ENCODE measurements at regions not wholly inside any gene's neighbourhood (a gene's known extent, or its start where the extent isn't known, plus 50 kb on each side); places are given as distances from the start of the nearest gene placed in this dataset.

- no peak for DNase-seq (ENCODE audit: low read depth)
Observed at GRCh38 chr4:164410401-164410800, 343.5 kb upstream of the SMIM31 start.

DNA sequence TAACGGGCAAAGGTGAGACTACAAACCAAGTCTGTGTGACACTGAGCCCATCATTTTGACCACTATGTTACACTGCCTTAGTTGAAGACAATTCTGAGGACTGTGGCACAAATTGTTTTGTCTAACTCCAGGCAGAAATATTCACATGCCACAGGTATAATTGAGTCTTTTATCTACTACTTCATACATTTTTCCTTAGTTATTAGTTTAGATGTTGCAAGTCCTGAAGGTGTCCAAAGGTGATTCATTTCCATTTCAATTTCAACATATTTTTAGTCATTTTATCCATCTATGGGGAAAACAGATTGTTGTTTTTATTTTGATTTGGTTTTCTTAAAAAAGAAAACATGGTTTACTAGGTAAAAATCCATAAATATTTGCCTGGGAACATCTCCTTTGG lies 341.7 kb upstream of the SMIM31 start:
- DNase-seq (ENCODE audit: low read depth), result no peak

- DNase-seq (ENCODE audit: low read depth), result no peak
Observed at GRCh38 chr4:164413743-164414142, 340.2 kb upstream of the SMIM31 start.

GRCh38 chr4:164423819-164424218 lies 330.1 kb upstream of the SMIM31 start:
- no peak for DNase-seq (ENCODE audit: low read depth)

DNA sequence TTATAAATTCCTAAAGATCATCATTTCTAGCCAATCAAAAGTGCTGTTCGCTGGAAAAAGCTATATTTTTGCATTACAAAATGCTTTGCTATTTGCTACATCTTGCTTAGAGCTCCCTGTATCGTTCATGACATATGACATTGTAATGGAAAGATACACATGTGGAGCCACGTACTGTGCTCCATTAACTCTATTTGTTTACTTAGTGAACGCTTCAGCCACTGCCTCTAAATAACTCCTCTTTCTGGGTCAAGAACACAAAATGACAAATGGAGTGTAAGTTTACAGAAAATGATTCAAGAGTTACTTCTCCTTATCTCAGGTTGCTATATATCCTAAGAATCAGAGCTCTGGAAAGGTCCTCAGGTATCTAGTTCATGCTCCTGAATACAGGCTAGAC lies 329.1 kb upstream of the SMIM31 start:
- DNase-seq (ENCODE audit: low read depth), result no peak

DNA sequence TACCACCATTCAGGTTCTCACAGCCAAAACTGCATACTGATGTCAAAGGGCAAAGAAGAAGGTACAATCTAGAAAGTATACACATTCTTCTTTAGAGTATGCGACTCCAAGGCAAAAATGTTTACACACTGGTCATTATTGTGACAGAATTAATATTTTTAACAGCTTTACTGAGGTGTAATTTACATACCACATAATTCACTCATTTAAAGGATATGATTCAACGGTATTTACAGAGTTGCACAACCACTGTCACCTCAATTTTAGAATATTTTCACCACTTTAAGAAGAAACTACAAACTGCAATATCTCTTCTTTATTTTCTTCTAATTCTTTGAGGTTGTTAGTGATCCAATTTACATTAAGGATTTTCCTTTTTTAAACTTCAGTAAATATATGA lies 325.4 kb upstream of the SMIM31 start:
- DNase-seq (ENCODE audit: low read depth), result no peak

DNA sequence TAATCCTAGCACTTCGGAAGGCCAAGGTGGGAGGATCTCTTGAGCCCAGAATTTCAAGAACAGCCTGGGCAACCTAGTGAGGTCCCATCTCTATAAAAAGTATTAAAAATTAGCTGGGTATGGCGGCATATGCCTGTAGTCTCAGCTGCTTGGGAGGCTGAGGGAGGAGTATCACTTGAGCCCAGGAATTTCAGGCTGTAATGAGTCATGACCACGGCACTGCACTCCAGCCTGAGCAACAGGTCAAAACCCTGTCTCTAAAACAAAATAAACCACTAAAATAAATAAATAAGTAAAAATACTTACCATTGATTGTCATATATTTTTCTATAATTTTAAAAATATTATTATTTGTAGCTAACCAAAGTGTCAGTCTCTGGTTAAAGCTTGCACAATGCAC lies 315.6 kb upstream of the SMIM31 start:
- DNase-seq (ENCODE audit: low read depth), result no peak

DNA sequence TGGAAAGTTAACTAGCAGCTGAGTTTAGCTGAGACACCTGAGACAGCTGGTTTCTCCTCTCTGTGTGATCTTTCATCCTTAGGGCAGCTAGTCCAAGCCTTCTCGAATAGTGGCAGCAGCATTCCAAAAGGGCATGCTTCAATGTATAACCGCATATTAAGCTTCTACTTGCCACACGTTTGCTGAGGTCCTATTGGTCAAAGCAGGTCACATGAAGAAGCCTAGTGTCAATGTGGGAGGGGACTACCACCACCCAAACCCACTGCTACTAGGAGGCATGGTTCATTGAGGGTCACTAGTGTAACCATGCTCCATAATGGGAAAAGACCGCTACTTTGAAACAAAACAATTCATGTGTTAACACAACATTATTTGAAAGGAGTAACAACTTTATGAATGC lies 314.9 kb upstream of the SMIM31 start:
- no peak for DNase-seq (ENCODE audit: low read depth)

DNA sequence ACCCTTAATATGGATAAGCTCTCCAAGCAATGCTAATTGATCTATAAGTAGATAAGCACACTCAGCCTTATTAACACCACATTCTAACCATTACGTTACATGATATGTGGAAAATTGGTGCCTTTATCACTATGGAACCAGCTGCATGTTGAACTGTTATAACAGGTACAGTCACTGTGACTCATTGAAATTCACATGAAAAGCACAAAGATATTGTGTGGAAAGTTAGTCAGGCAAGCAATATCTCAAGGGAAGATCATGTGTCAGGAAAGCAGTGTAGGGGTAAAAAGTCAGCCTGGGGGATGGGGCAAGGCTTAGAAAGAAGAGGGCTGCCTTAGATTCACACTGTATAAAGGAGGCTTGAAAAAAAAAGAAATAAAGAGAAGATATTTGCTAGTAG lies 313.7 kb upstream of the SMIM31 start:
- no peak for DNase-seq (ENCODE audit: low read depth)

GRCh38 chr4:164441109-164441508 lies 312.8 kb upstream of the SMIM31 start:
- no peak for DNase-seq (ENCODE audit: low read depth)

DNA sequence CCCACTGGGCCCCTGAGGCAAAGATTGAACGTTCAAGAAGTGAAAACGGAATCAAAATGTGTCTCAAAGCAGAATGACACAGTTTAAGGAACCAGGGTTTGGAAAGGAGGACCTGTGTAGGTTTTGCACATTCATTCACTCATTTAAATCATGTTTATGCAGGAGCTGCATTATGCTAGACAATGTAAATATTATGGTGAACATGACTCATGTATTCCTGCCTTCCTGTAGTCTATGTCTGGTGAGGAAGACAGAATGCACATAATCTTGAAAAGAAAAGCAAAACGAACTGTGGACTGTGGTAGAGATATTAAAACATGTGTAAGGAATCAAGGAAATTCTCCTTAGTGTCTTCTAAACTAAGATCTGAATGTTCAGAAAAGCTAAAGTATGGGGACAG lies 311.8 kb upstream of the SMIM31 start:
- no peak for DNase-seq (ENCODE audit: low read depth)

- no peak for DNase-seq (ENCODE audit: low read depth)
Observed at GRCh38 chr4:164446516-164446915, 307.4 kb upstream of the SMIM31 start.

GRCh38 chr4:164461901-164462300 lies 292.0 kb upstream of the SMIM31 start:
- DNase-seq (ENCODE audit: low read depth), result no peak

DNA sequence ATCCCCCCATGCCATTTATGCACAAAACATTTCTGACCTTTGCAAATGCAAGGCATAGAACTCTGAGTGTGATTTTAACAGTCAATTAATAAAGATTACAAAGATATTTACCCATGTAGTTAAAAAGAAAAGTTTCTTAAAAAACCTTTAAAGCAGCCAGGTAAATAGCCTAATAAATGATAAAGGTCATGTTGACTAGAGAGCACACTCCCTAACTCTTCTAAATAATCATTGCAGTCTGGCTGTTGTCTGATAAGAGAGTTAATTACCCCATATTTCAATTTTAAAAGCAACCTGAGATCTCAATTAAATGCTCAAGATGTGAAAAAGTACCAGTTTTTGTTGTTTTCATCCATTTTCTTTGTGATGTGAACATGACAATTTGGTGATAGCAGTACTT lies 291.5 kb upstream of the SMIM31 start:
- DNase-seq (ENCODE audit: low read depth), result no peak

DNA sequence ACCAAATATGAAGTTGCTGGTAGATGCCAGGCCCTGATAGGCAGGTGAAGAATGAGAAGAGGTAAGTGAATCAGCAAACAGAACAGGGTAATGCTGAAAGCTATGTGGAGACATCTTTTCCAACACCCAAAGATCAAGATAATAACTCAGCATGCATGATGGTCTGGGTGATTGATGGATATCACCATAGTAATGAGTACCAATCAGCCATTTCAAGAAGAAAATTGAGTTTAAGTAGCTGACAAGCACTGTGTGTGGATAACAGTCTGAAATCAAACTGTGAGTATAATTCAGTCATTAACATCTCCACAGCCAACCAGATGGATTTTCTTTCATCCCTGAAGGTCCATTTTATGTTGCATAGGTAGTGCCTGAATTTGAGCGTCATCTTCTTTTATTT lies 289.6 kb upstream of the SMIM31 start:
- DNase-seq (ENCODE audit: low read depth), result no peak

- DNase-seq (ENCODE audit: low read depth), result no peak
Observed at GRCh38 chr4:164467493-164467892, 286.4 kb upstream of the SMIM31 start.

GRCh38 chr4:164481306-164482091 lies 272.4 kb upstream of the SMIM31 start:
- no peak for DNase-seq (ENCODE audit: low read depth)

- no peak for DNase-seq (ENCODE audit: low read depth)
Observed at GRCh38 chr4:164482092-164482404, 271.9 kb upstream of the SMIM31 start.

DNA sequence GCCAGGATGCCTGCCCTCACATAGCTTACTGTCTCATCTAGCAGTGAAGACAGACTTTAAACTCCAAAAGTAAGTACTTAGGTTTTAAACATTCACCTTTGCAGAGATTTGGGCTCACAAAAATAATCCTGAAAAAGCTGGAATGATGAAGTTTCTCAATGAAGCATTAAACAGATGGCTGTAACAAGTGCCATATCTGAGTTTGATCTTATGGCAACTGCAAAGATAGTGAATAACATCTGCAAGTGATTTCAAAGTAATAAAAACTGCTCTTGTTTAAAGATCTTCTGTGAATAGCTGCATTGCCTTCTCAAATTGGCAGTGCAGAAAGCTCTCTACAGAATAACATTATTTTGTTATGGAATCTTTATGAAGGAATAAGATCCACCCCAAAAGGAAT lies 271.2 kb upstream of the SMIM31 start:
- DNase-seq (ENCODE audit: low read depth), result no peak

GRCh38 chr4:164483711-164484110 lies 270.2 kb upstream of the SMIM31 start:
- no peak for DNase-seq (ENCODE audit: low read depth)

DNA sequence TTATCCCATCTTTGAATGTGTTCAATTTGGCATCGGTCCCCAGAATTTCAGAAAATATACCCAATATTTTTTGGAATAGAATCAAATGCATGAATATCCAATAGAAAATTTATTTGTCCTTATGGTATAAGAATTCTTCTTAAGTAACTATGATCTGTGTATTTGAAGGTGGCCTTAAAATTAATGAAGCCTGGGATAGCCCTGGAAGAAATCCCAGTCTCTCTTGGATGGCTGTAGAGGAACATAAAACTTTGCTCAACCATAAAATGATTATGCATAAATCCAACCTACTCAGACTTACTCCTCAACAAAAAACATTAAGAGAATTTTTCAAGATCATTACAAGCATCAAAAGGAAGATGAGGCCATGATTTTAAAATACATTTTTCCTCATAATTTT lies 269.4 kb upstream of the SMIM31 start:
- no peak for DNase-seq (ENCODE audit: low read depth)

DNA sequence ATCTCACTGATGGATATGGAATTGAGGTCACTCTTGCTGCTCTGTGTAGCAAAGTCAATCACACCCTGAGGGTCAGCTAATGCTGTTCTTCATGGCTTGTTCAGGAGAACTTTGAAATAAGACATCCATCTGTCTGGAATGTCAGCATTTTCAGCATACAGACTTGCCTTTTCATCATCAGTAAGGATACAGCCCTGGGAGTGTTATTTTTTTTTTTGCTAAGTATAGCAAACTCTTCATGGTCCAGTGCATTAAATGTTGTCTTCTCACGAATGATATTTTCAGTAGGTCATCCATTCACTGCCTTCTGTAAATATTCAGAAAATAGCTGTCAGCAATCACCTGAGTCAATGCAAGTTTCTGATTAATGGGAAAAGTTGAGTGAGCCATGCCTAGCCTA lies 268.8 kb upstream of the SMIM31 start:
- DNase-seq (ENCODE audit: low read depth), result no peak

DNA sequence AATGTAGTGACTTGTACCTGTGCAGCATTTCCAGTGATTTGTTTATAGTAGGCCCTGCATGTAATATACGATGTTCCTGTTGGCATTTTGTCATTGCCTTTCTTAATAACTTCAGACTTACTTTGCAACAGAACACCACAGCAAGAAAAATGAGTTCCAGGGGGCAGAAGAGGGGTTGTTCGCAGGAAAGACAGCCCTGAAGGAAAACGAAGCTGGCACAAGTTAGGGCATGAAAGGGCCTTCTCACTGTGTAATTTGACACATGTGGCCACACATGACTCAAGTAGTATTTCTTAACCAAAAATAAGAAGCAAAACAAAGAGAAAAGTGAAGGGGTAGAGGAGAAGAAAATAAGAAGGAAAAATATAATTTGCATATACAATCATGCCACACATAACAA lies 265.8 kb upstream of the SMIM31 start:
- no peak for DNase-seq (ENCODE audit: low read depth)

- DNase-seq (ENCODE audit: low read depth), result no peak
Observed at GRCh38 chr4:164501074-164501473, 252.9 kb upstream of the SMIM31 start.

DNA sequence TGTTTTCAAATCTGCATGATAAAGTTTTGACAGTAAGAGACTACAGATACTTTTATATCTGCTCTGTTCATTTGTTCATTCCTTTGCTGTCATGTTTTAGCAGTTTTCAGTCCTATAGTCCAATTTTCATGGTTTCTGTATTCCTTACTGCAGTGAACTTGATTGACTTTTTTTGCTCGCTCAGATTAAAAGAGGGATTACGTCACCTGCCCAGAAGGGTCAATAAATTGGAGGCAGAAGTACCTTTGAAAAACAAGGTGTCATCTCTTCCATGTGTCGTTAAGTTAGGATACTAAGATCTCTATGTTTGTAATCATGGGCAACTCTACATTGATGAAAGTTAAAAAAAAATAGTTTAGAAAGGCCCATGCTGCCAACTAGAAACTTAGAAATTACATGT lies 250.1 kb upstream of the SMIM31 start:
- no peak for DNase-seq (ENCODE audit: low read depth)

All from activated T-cell treated with anti-CD3 and anti-CD28 coated beads for 24 hours (primary cell).